Superior temporal gyrus (tissue), 1 donor: ENCODE measurements at regions not wholly inside any gene's neighbourhood (a gene's known extent, or its start where the extent isn't known, plus 50 kb on each side); places are given as distances from the start of the nearest gene placed in this dataset.

Experiments used
- DNase-seq: peaks from one replicate; pipeline ENCODE4 v3.0.0-alpha.2; 2016; ENCODE audit errors: extremely low spot score

DNA sequence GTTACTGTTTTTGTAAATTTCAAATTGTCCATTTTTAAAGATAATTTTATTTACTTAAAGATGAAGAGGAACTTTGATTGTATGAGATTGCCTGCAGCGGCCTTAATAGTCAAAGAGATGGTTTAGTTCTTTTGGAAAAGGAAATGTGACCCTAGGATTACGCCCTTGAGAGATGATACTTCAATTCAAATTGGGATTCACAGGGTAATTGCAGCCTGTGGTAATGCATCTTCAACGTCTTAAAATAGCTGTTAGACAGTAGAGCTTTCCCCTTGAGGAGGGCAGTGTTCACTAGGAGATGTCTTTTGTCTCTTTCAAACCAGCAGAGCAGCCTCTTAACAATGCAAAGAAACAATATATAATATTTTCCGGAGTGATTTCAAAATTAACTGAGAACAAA, 127.1 kb downstream of the TAF11L14 start:
- DNase-seq = no peak

DNA sequence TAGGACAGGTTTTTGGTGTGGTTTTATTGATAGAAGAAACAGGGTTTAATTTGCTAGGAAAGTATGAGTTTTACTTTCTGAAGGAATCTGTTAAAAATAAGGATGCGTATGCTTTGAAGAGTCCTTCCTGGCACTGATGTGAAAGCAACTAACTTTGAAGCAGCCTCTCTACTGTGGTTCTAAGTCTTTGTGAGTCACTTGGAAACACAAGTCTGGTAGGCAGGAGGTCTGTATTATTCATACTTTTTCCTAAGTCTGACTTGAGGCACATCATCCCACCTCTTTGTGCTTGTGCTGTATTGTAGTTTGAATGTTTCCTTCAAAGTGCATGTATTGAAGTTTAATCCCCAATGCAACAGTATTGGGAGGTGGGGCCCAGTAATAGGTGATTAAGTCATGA, 129.0 kb downstream of the TAF11L14 start:
- no peak for DNase-seq

DNA sequence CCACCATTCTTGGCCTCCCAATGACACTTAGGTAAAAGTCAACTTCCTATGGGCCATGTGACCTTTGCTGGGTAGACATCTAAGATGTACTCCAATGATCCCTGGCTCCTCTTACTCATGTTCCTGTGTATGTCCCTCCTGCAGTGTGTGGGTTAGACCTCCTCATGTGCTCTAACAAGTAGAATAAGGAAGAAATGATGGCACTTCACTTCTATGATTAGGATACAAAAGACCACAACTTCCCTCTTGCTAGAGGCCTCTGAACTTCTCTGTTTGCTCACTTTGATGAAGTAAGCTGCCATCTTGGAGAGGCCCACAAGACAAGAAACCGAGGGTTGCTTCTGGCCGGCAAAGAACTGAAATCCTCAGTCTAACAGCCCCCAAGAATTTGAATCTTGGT, 131.8 kb downstream of the TAF11L14 start:
- no peak for DNase-seq

DNA sequence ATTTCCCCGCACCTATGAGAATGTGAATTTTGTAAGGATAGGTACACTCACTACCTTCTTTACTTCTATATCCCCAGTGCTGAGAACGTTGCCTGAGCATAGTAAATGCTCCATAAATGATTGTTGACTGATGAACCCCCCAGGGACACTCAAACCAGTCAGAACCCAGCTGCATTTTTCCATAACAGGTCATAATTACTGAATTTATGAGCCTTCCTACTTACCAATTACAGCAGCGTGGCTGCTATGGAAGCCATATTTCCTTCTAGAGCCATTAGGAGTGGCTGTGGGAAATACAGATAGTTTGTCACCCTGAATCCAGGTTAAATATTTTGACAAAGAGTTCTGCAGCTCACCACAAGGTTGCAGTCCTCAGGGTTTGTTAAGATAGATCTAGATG, 135.0 kb downstream of the TAF11L14 start:
- DNase-seq = no peak

DNA sequence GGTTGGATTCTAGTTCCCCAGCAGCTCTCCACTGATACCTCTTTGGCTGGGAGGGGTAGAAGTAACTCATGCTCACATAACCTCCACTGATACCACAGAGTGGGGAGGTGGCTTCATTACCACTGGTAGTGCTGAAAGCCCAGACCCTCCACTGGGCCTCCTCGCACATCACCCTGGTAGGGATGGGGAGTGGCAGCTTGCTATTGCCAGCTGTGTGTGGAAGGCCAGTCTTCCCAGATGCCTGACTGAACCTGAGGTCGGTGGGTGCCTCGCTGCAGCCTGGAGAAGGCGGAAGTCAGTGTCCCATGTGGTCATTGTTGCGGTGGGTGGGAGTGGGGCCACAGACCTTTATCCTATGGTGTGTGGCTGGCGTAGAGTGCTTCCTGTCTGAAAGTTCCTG, 138.0 kb downstream of the TAF11L14 start:
- DNase-seq = no peak

DNA sequence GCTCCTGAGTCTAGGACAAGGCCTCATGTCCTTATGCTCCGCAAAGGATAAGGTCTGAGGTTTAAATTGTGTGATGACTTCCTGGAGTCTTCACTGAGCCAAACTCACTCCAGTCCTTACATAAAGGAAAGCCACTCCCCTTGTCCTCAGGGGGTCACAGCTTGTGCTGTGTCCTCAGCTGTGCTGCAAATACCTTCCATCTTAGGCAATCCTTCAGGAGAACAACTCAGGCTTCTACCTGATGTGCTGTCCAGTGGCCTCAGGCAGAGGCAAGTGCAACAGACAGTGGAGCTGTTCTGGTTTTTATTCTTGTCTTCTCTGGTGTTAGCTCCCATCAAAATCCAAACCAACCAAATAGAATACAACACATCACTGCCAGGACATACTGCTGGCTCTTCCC, 151.5 kb downstream of the TAF11L14 start:
- no peak for DNase-seq

DNA sequence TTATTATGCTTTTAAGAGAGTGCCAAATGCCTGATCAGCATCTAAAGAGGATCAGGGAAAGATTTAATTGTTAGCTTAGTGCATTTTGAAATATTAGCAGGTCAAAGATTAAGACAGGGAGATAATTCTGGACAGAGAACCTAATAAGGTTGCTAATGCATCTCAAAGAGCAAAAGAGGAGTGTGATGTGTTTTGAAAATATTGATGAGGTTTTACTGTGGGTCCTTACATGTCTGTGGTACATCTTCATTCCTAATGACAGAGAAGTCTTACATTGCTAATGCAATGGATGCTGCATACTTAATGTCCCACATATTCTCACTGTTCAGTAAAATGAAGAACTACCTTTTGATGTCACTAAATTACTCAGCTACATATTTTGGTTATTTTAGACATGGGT, 154.1 kb downstream of the TAF11L14 start:
- DNase-seq = no peak

DNA sequence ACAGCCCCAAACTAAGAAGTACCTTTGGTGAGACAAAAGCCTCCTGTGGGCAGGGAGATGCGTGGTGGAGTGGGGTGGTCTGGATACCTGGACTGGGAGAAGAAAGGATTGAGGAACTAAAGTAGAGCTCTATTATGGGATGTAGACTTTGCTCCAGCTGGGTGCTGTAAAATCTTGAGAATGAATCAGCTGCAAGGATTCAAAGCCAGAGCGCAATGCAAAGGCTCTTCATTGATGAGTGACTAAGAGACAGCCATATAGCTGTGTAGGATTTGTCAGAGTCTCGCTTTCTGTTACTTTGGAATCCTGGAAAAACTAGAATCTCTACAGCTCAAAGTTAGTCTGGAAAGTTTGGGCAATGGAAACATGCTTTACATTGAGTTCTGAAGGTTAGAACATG, 159.9 kb downstream of the TAF11L14 start:
- no peak for DNase-seq

DNA sequence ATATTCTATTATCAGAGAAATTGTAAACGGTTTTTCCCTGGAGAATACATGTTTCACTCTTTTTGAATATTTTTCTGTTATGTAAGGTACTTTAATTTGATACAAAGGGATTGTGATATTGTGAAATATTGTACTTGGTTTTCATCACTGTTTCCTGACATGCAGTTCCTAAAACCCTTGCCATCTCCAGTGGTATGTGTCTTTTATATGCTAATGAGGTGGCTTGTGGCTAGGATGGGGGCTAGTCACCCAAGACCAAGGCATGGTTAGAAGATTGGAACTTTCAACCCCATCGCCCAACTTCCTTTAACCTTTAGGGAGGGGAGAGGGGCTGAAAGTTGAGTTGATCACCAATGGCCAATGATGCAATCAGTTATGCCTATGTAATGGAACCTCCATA, 160.6 kb downstream of the TAF11L14 start:
- DNase-seq = no peak

DNA sequence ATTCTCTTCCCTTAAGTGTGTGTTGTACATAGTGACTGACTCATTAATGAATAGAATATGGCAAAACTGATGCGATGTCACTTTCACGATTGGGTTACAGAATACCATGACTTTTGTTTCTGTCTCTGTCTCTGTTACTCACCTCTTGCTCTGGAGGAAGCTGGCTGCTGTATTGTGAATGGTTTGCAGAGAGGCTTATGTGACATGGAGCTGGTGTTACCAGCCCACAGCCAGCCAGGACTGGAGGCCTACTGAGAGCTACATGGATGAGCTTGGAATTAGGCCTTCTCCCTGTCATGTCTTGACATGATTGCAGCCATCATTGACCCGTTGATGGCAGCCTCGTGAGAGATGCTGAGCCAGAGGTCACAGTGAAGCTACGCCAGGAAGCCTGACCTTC, 161.9 kb downstream of the TAF11L14 start:
- no peak for DNase-seq

DNA sequence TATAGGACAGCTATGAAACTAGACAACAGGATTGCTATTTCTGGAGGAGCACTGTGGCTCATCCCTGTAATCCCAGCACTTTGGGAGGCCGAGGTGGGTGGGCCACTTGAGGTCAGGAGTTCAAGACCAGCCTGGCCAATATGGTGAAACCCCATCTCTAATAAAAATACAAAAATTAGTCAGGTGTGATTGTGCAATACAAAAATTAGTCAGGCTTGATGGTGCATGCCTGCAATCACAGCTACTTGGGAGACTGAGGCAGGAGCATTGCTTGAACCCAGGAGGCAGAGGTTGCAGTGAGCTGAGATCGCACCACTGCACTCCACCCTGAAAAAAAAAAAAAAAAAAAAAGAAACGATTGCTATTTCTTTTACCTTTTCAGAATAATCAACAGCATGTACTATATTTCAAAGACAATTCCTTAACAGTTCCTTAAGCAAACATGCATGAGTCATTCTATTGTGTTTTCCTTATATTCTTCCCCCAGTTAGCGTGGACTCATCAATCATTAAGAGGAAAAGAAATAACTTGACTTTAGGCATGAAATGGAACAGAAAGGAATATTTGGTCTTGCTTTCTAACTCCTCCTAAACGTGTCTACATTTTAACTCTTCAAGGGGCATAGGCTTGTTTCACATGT, 162.6 kb downstream of the TAF11L14 start:
- no peak for DNase-seq

DNA sequence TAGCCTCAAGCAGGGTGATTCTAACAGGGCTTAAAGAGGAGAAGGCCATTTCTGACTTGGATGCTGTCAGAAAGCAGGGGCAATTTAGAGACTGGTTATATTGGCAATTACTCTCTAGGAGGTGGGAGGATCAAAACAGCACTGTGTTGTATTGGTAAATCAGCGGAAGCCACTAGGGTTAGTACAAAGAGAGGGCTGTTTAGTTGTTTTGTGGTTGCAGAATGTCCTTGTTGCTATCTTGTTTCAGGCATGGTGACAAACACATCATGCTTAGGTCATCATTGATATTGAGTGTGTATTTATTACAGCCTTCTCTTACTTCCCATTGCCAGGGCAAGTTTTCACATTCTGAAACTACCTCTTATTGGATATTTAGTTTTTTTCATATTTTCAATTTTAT, 165.3 kb downstream of the TAF11L14 start:
- no peak for DNase-seq

DNA sequence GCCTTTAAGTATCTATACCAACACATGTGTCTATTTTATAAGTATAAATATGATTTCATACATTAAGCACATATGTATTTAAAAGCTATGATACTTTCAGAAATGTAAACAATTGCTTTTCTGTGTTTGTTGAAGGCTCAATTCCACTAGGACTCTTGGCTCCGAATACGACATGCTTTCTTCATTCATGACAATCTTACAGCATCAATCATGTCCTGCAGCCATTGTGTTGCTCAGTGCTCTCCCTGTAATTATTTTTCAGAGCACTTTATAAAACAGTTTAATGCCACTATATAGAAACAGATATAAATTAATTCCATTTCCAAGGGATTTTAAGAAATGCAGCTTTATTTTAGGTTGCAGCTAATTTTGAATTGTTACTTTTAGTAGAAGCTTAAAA, 167.3 kb downstream of the TAF11L14 start:
- DNase-seq = no peak

DNA sequence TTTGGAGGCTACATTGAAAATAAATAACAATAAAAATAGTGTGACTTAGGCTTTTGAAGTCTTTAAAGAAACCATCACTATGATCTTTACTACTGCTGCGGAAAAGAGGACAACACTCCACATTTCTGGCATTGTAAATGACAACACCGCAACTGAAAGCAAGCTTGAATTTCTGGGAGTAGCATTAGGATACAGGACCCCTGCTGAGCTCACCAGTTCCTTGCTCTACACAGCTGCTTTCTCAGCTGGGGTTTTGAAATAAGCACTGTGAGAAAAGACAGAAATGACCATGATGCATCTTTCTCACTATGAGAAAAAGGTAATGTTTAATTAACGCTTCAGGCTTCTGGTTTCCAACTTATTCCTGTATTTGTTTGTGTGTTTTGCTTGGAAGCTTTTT, 168.0 kb downstream of the TAF11L14 start:
- no peak for DNase-seq

DNA sequence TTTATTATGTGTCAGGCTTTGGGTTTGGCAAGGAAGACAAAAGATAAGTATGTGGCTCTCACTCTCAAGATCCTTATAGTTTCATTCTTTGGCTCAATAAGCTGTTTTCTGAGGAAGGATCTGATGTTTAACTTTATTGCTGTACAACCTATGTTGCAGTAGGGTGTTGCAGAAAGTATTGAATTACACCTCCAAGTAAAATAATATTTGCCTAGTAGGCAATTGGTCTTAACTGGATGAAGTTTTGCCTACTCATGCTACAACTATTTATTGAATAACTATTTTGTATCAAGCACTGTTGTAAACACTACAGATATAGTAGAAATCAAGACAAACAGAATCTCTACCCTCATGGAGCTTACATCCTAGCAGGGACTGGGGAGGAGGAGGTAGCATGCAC, 169.7 kb downstream of the TAF11L14 start:
- DNase-seq = no peak

DNA sequence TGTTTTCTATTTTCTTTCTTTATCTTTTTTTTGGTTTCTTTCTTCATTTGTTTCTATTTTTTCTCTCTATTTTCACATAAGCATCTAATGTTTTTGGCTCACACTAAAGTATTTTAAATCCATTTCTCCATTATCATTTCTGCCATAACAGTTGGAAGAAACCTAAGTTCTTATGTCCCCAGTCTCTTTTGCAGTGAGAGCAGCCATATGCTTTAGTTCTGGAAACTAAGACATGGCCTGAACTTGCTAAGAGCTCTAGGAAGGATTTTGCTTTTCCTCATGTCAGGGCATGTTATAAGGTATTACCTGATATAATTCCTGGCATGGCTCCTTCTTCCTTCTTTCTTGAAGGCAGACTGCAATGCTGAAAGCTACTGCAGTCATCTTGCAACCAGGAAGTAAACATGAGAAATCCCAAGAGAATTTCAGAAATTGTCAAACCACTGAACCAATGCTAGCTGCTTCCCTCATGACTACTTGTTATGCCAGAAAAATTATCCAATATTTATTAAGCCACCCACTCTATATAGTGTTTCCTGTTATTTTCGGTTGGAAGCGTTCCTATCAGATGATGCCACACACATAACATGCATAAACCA, 171.1 kb downstream of the TAF11L14 start:
- DNase-seq = no peak

DNA sequence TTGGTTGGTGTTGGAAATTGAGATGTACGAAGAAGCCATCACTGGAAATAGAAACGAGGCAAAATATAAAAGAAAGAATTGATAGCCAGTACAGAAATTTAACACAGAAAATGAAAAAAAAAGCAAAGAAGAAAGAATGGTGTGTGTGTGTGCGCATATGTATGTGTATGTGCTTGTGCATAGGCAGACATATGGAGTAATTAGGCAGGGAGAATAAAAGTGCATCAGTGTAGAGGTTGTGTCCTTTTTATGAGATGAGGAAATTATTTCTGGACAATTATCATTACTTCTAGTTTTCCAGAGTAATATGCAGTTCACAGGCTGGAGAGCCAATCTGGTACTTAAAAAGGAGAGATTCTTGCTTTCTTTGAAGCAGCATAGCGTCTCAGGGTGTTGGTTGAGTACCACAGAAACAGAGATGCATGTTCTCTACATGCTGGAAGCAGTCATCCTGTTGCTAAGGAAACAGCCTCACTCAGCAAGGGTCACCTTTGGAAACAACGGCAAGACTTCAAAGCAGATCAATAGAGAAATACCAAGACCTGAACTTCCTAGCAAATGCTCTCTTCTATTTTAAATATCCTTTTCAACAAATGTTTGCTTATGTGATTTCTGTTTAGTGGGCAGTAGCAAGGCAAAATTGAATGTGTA, 172.7 kb downstream of the TAF11L14 start:
- peak; percentile 44 for DNase-seq

DNA sequence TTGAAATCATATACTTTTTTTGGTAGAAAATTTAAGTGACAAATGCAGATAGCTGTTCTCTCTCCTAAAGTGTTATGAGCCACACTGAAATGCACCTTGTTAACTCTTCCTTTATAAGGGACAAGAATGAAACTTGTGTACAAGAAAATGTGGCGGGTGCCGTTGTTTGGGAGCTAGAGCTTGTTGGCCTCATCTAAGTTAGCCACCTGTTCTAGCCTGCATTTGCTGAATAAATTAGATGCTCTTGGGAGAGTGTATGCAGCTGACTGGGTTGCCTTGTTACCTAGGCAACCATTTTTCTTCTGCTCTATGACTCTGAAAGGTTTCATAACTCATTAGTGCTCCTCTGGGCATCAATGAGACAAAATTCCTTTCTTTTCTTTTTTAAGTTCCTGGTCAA, 174.3 kb downstream of the TAF11L14 start:
- peak; percentile 62 for DNase-seq

DNA sequence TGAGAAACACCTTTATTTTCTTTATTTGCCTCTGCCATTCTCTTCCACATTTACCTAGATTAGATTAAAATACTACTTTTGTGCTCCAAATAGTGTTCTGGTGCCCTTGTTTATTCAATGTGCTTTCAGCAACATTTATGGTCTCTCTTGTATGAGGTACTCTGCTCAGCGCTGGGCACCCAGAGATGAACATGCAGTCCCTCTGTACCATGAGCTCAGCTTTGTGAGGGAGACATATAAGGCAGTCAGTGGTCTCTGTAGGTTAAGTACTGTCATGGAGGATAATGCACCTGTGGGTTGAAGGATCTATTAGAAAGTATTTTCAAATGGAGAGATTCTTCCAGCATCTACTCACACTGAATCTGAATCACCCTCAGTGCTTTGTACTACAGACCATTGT, 176.5 kb downstream of the TAF11L14 start:
- no peak for DNase-seq

DNA sequence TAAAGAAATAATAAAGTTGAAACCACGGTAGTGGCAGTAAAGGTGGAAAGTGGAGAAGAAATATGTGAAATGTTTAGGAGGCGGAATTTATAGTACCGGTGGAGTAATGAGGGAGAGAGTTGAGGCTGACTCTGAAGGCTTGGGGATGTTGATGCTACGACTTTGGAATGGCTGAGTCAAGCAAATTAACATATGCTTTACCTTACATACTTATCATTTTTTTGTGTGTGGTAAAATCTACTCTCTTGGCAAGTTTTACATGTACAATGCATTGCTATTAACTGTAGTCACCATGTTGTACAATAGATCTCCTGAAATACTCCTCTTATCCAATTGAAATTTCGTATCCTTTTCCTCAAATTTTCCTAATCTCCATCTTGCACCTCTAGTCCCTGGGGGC, 179.0 kb downstream of the TAF11L14 start:
- DNase-seq = no peak

DNA sequence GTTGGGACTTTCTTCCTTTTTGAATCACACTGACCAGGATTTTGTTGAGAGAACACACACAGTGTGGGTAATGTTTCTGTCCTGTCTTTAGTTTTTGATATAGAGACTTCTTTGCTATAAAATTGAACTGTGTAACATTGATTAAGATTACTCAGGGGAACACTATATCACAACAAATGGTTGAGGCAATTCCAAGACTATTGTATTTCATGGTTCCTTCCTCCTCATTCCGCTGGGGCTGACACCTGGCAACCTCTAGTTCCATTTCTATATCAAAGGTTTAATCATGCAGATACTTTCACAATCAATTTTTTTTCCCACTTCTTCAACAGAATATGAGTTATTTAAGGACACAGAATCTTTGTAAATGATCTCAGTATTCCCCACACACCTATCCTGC, 182.2 kb downstream of the TAF11L14 start:
- no peak for DNase-seq

DNA sequence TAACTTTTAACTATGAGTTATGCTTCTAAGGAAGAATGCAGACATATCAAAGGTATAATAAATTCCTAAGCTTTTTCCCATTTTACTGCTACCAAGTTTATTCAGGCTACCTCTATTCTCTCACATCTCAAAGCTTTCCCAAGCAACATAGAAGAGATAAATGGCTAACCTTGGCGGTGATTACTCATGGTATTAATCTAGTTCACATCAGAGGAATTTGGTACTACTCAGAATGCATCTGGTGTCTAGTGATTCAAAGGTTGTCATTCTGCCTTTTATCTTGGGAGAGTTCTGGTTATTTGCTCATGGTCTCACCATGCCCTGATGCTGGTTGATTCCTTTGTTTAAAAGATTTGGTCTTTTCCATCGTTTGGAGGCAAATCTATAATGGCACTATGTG, 182.7 kb downstream of the TAF11L14 start:
- DNase-seq = no peak

DNA sequence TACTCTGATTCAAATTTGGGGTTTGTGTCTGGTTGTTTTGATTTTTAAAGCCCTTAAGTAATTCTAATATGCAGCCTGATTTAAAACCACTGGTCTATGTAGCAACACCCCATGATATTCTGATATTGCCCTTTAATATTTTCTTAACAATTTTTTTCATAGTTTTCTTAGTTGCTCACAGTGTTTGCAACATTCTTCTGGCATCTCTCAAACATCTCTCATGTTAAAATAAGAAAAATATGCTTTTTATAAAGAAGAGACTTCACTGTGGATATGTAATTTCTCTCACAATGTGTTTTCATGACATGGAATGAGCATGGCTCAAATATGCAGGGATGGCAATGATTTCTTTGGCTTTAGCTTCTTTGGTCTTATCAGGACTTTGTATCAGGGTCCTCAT, 183.7 kb downstream of the TAF11L14 start:
- no peak for DNase-seq

DNA sequence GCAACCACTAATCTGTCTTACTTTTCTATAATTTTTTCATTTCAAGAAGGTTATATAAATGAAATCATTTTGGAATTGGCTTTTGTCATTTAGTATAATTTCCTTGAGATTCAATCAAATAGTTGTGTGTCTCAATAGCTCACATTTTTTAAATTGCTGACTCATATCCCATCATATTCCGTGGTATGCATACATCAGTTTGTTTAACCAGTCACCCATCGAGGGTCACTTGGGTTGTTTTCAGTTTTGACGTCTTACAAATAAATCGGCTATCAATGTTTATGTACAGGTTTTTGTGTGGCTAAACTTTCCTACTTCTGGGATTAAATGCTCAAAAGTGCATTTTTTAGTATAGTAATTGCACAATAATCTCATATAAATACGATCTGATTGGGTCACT, 185.5 kb downstream of the TAF11L14 start:
- no peak for DNase-seq
